ENCODE measurements at regions not wholly inside any gene's neighbourhood (a gene's known extent, or its start where the extent isn't known, plus 50 kb on each side); places are given as distances from the start of the nearest gene placed in this dataset.

GRCh38 chr1:37294096-37294495 lies 180.3 kb upstream of the ZC3H12A start:
- peaks cover 0 to 34% (median 0%) of the 10 kb centered on the region in 3 donors for H3K27me3 ChIP-seq
- intact Hi-C loops (cut with DNase I): no loop called here
- DNase-seq: no peak

GRCh38 chr1:37294529-37294928 lies 179.9 kb upstream of the ZC3H12A start:
- Histone ChIP-seq H3K27ac (no peak overlapping the region), H3K27me3 (peaks cover 0 to 36% (median 0%) of the 10 kb centered on the region in 3 donors), H3K4me3 (no peak overlapping the region), H3K36me3 (no peaks in the 10 kb centered on the region), H3K9me3 (no peaks in the 10 kb centered on the region), H3K4me1 (no peaks in the 10 kb centered on the region)
- 76 to 78% methylated on average over 6 of the region's 6 CpGs for WGBS, 2 donors
- intact Hi-C loops (cut with DNase I): no loop called here
- DNase-seq: no peak
- TF ChIP-seq POLR2AphosphoS5 (IDR thresholded peaks at IDR 0.05): no peak
- TF ChIP-seq EP300 (IDR thresholded peaks at IDR 0.05): no peak
- no peak for TF ChIP-seq POLR2A (IDR thresholded peaks at IDR 0.05)
- no peak for TF ChIP-seq CTCF (IDR thresholded peaks at IDR 0.05)

More at GRCh38 chr1:37294096-37294495, 180.3 kb upstream of the ZC3H12A start:
- Histone ChIP-seq H3K27ac (no peak overlapping the region), H3K36me3 (no peaks in the 10 kb centered on the region), H3K4me3 (no peak overlapping the region), H3K4me1 (no peaks in the 10 kb centered on the region), H3K9me3 (no peaks in the 10 kb centered on the region)
- TF ChIP-seq POLR2A (IDR thresholded peaks at IDR 0.05): no peak
- no peak for TF ChIP-seq EP300 (IDR thresholded peaks at IDR 0.05)
- no peak for TF ChIP-seq POLR2AphosphoS5 (IDR thresholded peaks at IDR 0.05)
- TF ChIP-seq CTCF (IDR thresholded peaks at IDR 0.05): no peak
- 74 to 79% methylated on average over 4 of the region's 4 CpGs for WGBS, 2 donors

GRCh38 chr1:37298769-37299168 lies 175.6 kb upstream of the ZC3H12A start:
- WGBS, 2 donors: 53 to 58% methylated on average over 6 of the region's 6 CpGs

GRCh38 chr1:37299216-37299615 lies 175.2 kb upstream of the ZC3H12A start:
- H3K36me3 ChIP-seq: no peaks in the 10 kb centered on the region
- DNase-seq: no peak
- no peaks in the 10 kb centered on the region for H3K9me3 ChIP-seq
- no peak for TF ChIP-seq EP300 (IDR thresholded peaks at IDR 0.05)
- no peak for TF ChIP-seq POLR2A (IDR thresholded peaks at IDR 0.05)
- H3K27me3 ChIP-seq: peaks cover 0 to 38% (median 0%) of the 10 kb centered on the region in 3 donors
- H3K27ac ChIP-seq: no peak overlapping the region
- intact Hi-C loops (cut with DNase I): no loop called here
- H3K4me1 ChIP-seq: no peaks in the 10 kb centered on the region
- no peak overlapping the region for H3K4me3 ChIP-seq
- 83 to 86% methylated on average over 5 of the region's 5 CpGs for WGBS, 2 donors

More at GRCh38 chr1:37298769-37299168, 175.6 kb upstream of the ZC3H12A start:
- H3K36me3 ChIP-seq: no peaks in the 10 kb centered on the region
- H3K9me3 ChIP-seq: no peaks in the 10 kb centered on the region
- H3K4me3 ChIP-seq: no peak overlapping the region
- H3K27ac ChIP-seq: no peak overlapping the region
- no peaks in the 10 kb centered on the region for H3K4me1 ChIP-seq
- intact Hi-C loops (cut with DNase I): no loop called here
- DNase-seq: no peak
- peaks cover 0 to 38% (median 0%) of the 10 kb centered on the region in 3 donors for H3K27me3 ChIP-seq
- TF ChIP-seq POLR2AphosphoS5 (IDR thresholded peaks at IDR 0.05) (no peak), CTCF (IDR thresholded peaks at IDR 0.05) (no peak), EP300 (IDR thresholded peaks at IDR 0.05) (no peak), POLR2A (IDR thresholded peaks at IDR 0.05) (no peak)

GRCh38 chr1:37303884-37304574 lies 170.4 kb upstream of the ZC3H12A start:
- Histone ChIP-seq H3K4me3 (no peak overlapping the region), H3K36me3 (no peaks in the 10 kb centered on the region), H3K27me3 (peaks cover 0 to 23% (median 0%) of the 10 kb centered on the region in 3 donors), H3K27ac (no peak overlapping the region), H3K4me1 (no peaks in the 10 kb centered on the region), H3K9me3 (no peaks in the 10 kb centered on the region)
- 50 to 64% methylated on average over 3 of the region's 3 CpGs for WGBS, 2 donors
- TF ChIP-seq EP300 (IDR thresholded peaks at IDR 0.05) (no peak), POLR2A (IDR thresholded peaks at IDR 0.05) (no peak), POLR2AphosphoS5 (IDR thresholded peaks at IDR 0.05) (no peak), CTCF (IDR thresholded peaks at IDR 0.05) (no peak)
- intact Hi-C loops (cut with DNase I): no loop called here
- DNase-seq: no peak

Data from sigmoid colon (tissue), 6 donors.